ENCODE measurements at regions not wholly inside any gene's neighbourhood (a gene's known extent, or its start where the extent isn't known, plus 50 kb on each side); places are given as distances from the start of the nearest gene placed in this dataset.

DNA sequence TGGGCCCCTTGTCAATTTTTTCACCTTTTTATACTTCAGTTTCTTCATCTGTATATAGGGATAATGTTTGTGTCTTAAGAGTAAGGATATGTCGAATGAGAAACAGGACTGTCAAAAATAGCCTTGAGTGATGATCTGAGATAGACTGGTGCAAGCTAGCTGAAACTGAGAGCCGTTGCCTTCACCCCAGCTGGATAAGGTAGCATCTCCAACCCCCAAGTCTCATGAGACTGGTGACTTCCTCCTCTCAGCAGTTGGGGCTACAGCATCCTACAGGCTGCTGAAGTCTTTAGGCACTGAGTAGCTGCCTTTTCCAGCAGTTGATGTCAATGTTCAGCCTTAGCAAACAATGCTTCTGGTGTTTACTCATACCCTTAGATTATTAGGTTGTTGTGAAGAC, 330.2 kb downstream of the OSTF1 start:
- no peaks in the 10 kb centered on the region for H3K4me1 ChIP-seq (ENCODE audit: insufficient read depth, low read length)
- DNase-seq (ENCODE audit: low spot score) (no peak), ATAC-seq (no peak), FAIRE-seq (no peak)
- H3K79me2 ChIP-seq (ENCODE audit: insufficient read depth, low read length) = no peaks in the 10 kb centered on the region
- no peak overlapping the region for H2AFZ ChIP-seq (ENCODE audit: low read length)
- H3K36me3 ChIP-seq (replicated peaks in 1 of 2; ENCODE audit: control insufficient read depth in 1 of 2, insufficient read depth in 2 of 2, low read length in 2 of 2) = no peaks in the 10 kb centered on the region
- H3K27ac ChIP-seq (ENCODE audit: extremely low read length, insufficient read depth, low read length) = no peak overlapping the region
- ChIA-PET CTCF (ENCODE audit: low intra/inter-chr PET ratio, low total read pairs) (no interaction called here), POLR2A (no interaction called here)
- no peaks in the 10 kb centered on the region for H3K9me3 ChIP-seq (ENCODE audit: low read length)
- H3K9ac ChIP-seq (ENCODE audit: insufficient read depth, low read depth, low read length) = no peak overlapping the region
- 0% methylated on average over 2 of the region's 2 CpGs for WGBS (ENCODE audit: low lambda C conversion rate)
- in situ Hi-C loops (cut with HindIII; ENCODE audit: extremely low pct_ligation_motif_present, low pct_unique_long_range_greater_than_20kb) = no loop called here
- intact Hi-C loops (cut with micrococcal nuclease; ENCODE audit: unreplicated experiment) = no loop called here
- no peaks in the 10 kb centered on the region for H3K27me3 ChIP-seq (ENCODE audit: control insufficient read depth in 1 of 2, insufficient read depth in 2 of 2, low read length in 2 of 2)
- TF ChIP-seq AHDC1 (CRISPR knock-in tag; IDR thresholded peaks at IDR 0.05; ENCODE audit: borderline replicate concordance) (no peak), FOXK1 (CRISPR knock-in tag; IDR thresholded peaks at IDR 0.05; ENCODE audit: borderline replicate concordance, low read depth) (no peak), ZNF605 (CRISPR knock-in tag; IDR thresholded peaks at IDR 0.05) (no peak), IKZF1 (IDR thresholded peaks at IDR 0.05) (no peak), ZNF564 (CRISPR knock-in tag; IDR thresholded peaks at IDR 0.05) (no peak), ZUFSP (CRISPR knock-in tag; IDR thresholded peaks at IDR 0.05; ENCODE audit: borderline replicate concordance) (no peak), CREM (IDR thresholded peaks at IDR 0.05) (no peak), CREM (CRISPR knock-in tag; IDR thresholded peaks at IDR 0.05) (no peak)
- TF ChIP-seq, protein P1, sequence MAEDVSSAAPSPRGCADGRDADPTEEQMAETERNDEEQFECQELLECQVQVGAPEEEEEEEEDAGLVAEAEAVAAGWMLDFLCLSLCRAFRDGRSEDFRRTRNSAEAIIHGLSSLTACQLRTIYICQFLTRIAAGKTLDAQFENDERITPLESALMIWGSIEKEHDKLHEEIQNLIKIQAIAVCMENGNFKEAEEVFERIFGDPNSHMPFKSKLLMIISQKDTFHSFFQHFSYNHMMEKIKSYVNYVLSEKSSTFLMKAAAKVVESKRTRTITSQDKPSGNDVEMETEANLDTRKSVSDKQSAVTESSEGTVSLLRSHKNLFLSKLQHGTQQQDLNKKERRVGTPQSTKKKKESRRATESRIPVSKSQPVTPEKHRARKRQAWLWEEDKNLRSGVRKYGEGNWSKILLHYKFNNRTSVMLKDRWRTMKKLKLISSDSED (CRISPR knock-in tag; IDR thresholded peaks at IDR 0.05) = no peak
- TF ChIP-seq, protein P2, sequence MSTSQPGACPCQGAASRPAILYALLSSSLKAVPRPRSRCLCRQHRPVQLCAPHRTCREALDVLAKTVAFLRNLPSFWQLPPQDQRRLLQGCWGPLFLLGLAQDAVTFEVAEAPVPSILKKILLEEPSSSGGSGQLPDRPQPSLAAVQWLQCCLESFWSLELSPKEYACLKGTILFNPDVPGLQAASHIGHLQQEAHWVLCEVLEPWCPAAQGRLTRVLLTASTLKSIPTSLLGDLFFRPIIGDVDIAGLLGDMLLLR (CRISPR knock-in tag; IDR thresholded peaks at IDR 0.05) = no peak
- BruUV-seq (replicated peaks) = no TSS peak
- H3K4me3 ChIP-seq (replicated peaks in 1 of 3; ENCODE audit: insufficient read depth in 1 of 3, low read depth in 2 of 3, low read length in 3 of 3) = no peak overlapping the region
- no peaks in the 10 kb centered on the region for H4K20me1 ChIP-seq (ENCODE audit: insufficient read depth, low read length)
- no peak overlapping the region for H3K4me2 ChIP-seq (ENCODE audit: low read depth, low read length)
